Prostate gland (tissue), 2 donors: ENCODE measurements at regions not wholly inside any gene's neighbourhood (a gene's known extent, or its start where the extent isn't known, plus 50 kb on each side); places are given as distances from the start of the nearest gene placed in this dataset.

Source experiments
- CTCF ChIP-seq, 4 experiments: fragments of 200-600 bp in 2 of 4; fragments of 450-650 bp in 2 of 4; sonication (generic) in 2 of 4; IDR thresholded peaks; 1 replicate in 3 of 4; 2 replicates in 1 of 4; pipeline ENCODE4 v1.5.1; 2016 to 2019; ENCODE audit warnings: antibody characterized with exemption in 4 of 4, mild to moderate bottlenecking in 2 of 4, moderate library complexity in 2 of 4
- POLR2AphosphoS5 ChIP-seq: sonication (generic); formaldehyde crosslinking; IDR thresholded peaks from one replicate; pipeline ENCODE4 v1.6.1; 2017; ENCODE audit warnings: antibody characterized with exemption

- TF ChIP-seq POLR2AphosphoS5 (no peak), CTCF (IDR thresholded peaks at IDR 0.05) (no peak)
Observed at GRCh38 chr21:35893156-35893555, 167.2 kb downstream of the SETD4 start.
